Caco-2 (cell line): ENCODE measurements at regions not wholly inside any gene's neighbourhood (a gene's known extent, or its start where the extent isn't known, plus 50 kb on each side); places are given as distances from the start of the nearest gene placed in this dataset.
"Not testable (repeated sequence)": the region's sequence is repeated elsewhere in the genome, so short reads cannot be mapped to it uniquely, and the experiment has no call there.

Source experiments
- BruUV-seq: library from RNA; stranded (reverse); fragments of 400-500 nt; replicated peaks from 2 replicates; lab custom pipeline; 2021; lab: Mats Ljungman, UMichigan
- CTCF ChIA-PET: fragments of 300-600 bp; sonication (Branson Sonifier 250); formaldehyde crosslinking; loops from one replicate; lab custom pipeline; 2022; ENCODE audit warnings: antibody characterized with exemption; lab: Charles Lee
- POLR2A ChIA-PET: fragments of 300-600 bp; sonication (Branson Sonifier 250); formaldehyde crosslinking; loops from one replicate; lab custom pipeline; 2022; ENCODE audit warnings: antibody characterized with exemption; lab: Charles Lee
- DNase-seq, 2 experiments: peaks; one replicate each; pipeline versions ENCODE4 v3.0.0 to v3.0.0-alpha.2; 2020 to 2022
- H3K27me3 ChIP-seq: replicated peaks from 2 replicates; pipeline ENCODE4 v1.6.0; 2011; ENCODE audit warnings: low read length; ENCODE audit not compliant: control insufficient read depth, insufficient read depth
- H3K36me3 ChIP-seq: 2 replicates; pipeline ENCODE4 v1.5.1; 2011; ENCODE audit warnings: low read length; ENCODE audit not compliant: control insufficient read depth, insufficient read depth
- H3K4me1 ChIP-seq: fragments of 250-450 bp; sonication (Bioruptor Pico); 2 replicates; pipeline ENCODE4 v1.5.1; 2020; ENCODE audit warnings: mild to moderate bottlenecking
- H3K4me3 ChIP-seq: 2 replicates; pipeline ENCODE4 v1.5.1; 2011; ENCODE audit warnings: low read depth, mild to moderate bottlenecking, control low read depth, low read length
- H3K9me3 ChIP-seq: fragments of 250-450 bp; sonication (Bioruptor Pico); 2 replicates; pipeline ENCODE4 v1.5.1; 2020; ENCODE audit warnings: mild to moderate bottlenecking, moderate library complexity
- H3K27ac Mint-ChIP-seq: one replicate; pipeline ENCODE4 v1.8.0; 2022; ENCODE audit warnings: mixed read lengths; ENCODE audit not compliant: unreplicated experiment
- H3K27me3 Mint-ChIP-seq: one replicate; pipeline ENCODE4 v1.8.0; 2022; ENCODE audit warnings: mixed read lengths; ENCODE audit not compliant: insufficient read depth, unreplicated experiment
- H3K36me3 Mint-ChIP-seq: one replicate; pipeline ENCODE4 v1.8.0; 2022; ENCODE audit warnings: mild to moderate bottlenecking, mixed read lengths; ENCODE audit not compliant: insufficient read depth, unreplicated experiment
- H3K4me1 Mint-ChIP-seq: one replicate; pipeline ENCODE4 v1.8.0; 2022; ENCODE audit warnings: low read depth, mixed read lengths; ENCODE audit not compliant: unreplicated experiment
- H3K4me3 Mint-ChIP-seq: one replicate; pipeline ENCODE4 v1.8.0; 2022; ENCODE audit warnings: mild to moderate bottlenecking, moderate library complexity, mixed read lengths; ENCODE audit not compliant: unreplicated experiment
- H3K9me3 Mint-ChIP-seq: one replicate; pipeline ENCODE4 v1.8.0; 2022; ENCODE audit warnings: mixed read lengths; ENCODE audit not compliant: unreplicated experiment
- intact Hi-C: fragments of 100-400 bp; cut with micrococcal nuclease; formaldehyde crosslinking; loops from one replicate; pipeline ENCODE4 v1.10.0; 2022; ENCODE audit not compliant: unreplicated experiment
- TF ChIP-seq, protein P1 (sequence below), 2 experiments: fragments of 200-600 bp in 1 of 2; IDR thresholded peaks; 1 replicate in 1 of 2; 2 replicates in 1 of 2; pipeline versions ENCODE4 v1.5.1 to v1.8.0; 2011 to 2022; ENCODE audit warnings: antibody characterized with exemption in 1 of 2, control low read depth in 1 of 2, inconsistent platforms in 1 of 2, low read depth in 1 of 2, low read length in 1 of 2, mild to moderate bottlenecking in 1 of 2, moderate library complexity in 1 of 2; ENCODE audit not compliant: insufficient read depth in 1 of 2, severe bottlenecking in 1 of 2, unreplicated experiment in 1 of 2

- H3K4me1 Mint-ChIP-seq, intact Hi-C loops, H3K27ac Mint-ChIP-seq, BruUV-seq, H3K36me3 Mint-ChIP-seq, CTCF ChIA-PET, H3K4me3 Mint-ChIP-seq, H3K27me3 ChIP-seq, H3K4me3 ChIP-seq, H3K36me3 ChIP-seq, H3K4me1 ChIP-seq, H3K27me3 Mint-ChIP-seq, H3K9me3 Mint-ChIP-seq, H3K9me3 ChIP-seq, POLR2A ChIA-PET, DNase-seq: not testable (repeated sequence)
Measured at GRCh38 chr6:58067867-58068548, 750.6 kb downstream of the PRIM2 start.

- Histone ChIP-seq H3K4me1 (no peaks in the 10 kb centered on the region), H3K27me3 (no peaks in the 10 kb centered on the region), H3K36me3 (no peaks in the 10 kb centered on the region), H3K4me3 (no peak overlapping the region), H3K9me3 (no peaks in the 10 kb centered on the region; the same call in 1 of the 2 replicates)
- TF ChIP-seq, protein P1, sequence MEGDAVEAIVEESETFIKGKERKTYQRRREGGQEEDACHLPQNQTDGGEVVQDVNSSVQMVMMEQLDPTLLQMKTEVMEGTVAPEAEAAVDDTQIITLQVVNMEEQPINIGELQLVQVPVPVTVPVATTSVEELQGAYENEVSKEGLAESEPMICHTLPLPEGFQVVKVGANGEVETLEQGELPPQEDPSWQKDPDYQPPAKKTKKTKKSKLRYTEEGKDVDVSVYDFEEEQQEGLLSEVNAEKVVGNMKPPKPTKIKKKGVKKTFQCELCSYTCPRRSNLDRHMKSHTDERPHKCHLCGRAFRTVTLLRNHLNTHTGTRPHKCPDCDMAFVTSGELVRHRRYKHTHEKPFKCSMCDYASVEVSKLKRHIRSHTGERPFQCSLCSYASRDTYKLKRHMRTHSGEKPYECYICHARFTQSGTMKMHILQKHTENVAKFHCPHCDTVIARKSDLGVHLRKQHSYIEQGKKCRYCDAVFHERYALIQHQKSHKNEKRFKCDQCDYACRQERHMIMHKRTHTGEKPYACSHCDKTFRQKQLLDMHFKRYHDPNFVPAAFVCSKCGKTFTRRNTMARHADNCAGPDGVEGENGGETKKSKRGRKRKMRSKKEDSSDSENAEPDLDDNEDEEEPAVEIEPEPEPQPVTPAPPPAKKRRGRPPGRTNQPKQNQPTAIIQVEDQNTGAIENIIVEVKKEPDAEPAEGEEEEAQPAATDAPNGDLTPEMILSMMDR (IDR thresholded peaks at IDR 0.05; ENCODE audit: insufficient read depth in 1 of 2, low read depth in 1 of 2, low read length in 1 of 2, severe bottlenecking in 1 of 2, unreplicated experiment in 1 of 2): no peak
- H3K27ac Mint-ChIP-seq: no peak overlapping the region
- no peaks in the 10 kb centered on the region for H3K27me3 Mint-ChIP-seq
- intact Hi-C loops: no loop called here
- no peak overlapping the region for H3K4me3 Mint-ChIP-seq
- CTCF ChIA-PET: no interaction called here
- BruUV-seq: no TSS peak
- no peaks in the 10 kb centered on the region for H3K4me1 Mint-ChIP-seq
- POLR2A ChIA-PET: no interaction called here
- no peaks in the 10 kb centered on the region for H3K36me3 Mint-ChIP-seq
- DNase-seq: no peak
- H3K9me3 Mint-ChIP-seq: no peaks in the 10 kb centered on the region
Measured at GRCh38 chr6:58073263-58073662, 755.8 kb downstream of the PRIM2 start.

DNA sequence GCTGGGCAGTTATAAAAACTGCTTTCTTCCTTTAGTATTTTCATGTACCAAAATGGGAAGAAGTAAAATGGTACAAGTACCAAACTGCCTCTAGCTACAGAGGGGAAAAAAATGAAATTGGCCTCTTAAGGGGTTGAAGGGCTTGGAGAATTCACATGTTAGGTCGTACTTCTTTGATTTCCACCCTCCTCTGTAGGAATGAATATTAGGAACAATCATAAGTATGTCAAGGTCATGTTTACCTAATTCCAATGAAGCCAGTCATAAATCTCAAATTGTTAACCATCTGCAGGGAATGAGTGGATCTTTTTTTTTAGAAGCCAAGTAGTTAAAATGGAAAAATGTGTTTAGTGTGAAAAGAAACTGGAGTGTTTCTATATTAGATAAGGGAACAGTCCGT, 772.6 kb downstream of the PRIM2 start:
- H3K4me3 Mint-ChIP-seq, H3K9me3 Mint-ChIP-seq, intact Hi-C loops, H3K36me3 Mint-ChIP-seq, BruUV-seq, CTCF ChIA-PET, H3K27ac Mint-ChIP-seq, H3K4me1 Mint-ChIP-seq, H3K36me3 ChIP-seq, POLR2A ChIA-PET, H3K27me3 Mint-ChIP-seq, H3K4me3 ChIP-seq, DNase-seq, H3K9me3 ChIP-seq, H3K4me1 ChIP-seq, H3K27me3 ChIP-seq: not testable (repeated sequence)

GRCh38 chr6:58097251-58097650, 779.8 kb downstream of the PRIM2 start:
- H3K9me3 ChIP-seq, H3K4me3 Mint-ChIP-seq, BruUV-seq, intact Hi-C loops, H3K27me3 ChIP-seq, H3K27me3 Mint-ChIP-seq, H3K4me3 ChIP-seq, H3K9me3 Mint-ChIP-seq, H3K27ac Mint-ChIP-seq, DNase-seq, POLR2A ChIA-PET, H3K36me3 Mint-ChIP-seq, H3K36me3 ChIP-seq, H3K4me1 ChIP-seq, CTCF ChIA-PET, H3K4me1 Mint-ChIP-seq: not testable (repeated sequence)
